ENCODE measurements at regions not wholly inside any gene's neighbourhood (a gene's known extent, or its start where the extent isn't known, plus 50 kb on each side); places are given as distances from the start of the nearest gene placed in this dataset.

DNA sequence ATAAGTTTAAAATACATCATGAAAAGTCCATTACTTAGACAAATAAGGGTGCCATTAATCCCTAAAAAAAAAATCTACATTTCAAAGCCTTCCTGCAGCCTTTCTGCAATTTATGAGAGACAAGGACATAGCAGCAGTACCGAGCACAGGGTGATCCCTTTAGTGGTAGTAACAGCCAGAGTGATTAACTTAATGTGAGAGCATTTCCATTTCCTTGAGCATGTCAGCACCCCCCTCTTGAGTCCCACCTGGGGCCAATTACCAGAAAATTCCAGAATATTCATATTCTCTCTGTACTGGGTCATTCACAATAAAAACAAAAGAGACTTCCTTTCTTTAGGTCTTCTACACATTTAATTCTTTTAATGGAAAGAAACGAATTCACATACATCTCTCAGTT is 546.9 kb upstream of the CCDC54 start:
- DNase-seq (ENCODE audit: extremely low read depth, low read depth), result no peak
- TF ChIP-seq, protein P1, sequence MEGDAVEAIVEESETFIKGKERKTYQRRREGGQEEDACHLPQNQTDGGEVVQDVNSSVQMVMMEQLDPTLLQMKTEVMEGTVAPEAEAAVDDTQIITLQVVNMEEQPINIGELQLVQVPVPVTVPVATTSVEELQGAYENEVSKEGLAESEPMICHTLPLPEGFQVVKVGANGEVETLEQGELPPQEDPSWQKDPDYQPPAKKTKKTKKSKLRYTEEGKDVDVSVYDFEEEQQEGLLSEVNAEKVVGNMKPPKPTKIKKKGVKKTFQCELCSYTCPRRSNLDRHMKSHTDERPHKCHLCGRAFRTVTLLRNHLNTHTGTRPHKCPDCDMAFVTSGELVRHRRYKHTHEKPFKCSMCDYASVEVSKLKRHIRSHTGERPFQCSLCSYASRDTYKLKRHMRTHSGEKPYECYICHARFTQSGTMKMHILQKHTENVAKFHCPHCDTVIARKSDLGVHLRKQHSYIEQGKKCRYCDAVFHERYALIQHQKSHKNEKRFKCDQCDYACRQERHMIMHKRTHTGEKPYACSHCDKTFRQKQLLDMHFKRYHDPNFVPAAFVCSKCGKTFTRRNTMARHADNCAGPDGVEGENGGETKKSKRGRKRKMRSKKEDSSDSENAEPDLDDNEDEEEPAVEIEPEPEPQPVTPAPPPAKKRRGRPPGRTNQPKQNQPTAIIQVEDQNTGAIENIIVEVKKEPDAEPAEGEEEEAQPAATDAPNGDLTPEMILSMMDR (IDR thresholded peaks at IDR 0.05; ENCODE audit: low read depth, low read length), result no peak

DNA sequence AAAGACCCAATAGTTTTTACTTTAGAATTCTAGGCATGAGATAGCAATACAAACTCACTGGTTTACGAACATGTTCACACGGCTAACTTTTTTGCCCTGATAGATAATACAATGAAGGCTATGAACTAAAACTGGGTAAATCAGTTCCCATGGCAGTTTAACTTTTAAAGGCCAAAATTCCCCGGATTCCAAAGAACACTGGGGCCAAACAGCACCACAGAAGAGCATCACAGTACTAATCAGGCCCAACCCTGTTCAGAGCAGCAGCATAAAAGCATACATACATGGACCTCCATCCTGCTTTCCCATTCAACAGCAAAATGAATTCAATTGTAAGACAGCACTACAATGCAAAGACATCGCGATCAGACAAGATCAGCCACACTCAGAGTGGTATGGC is 540.3 kb upstream of the CCDC54 start:
- TF ChIP-seq, protein P1 (IDR thresholded peaks at IDR 0.05; ENCODE audit: low read depth, low read length), result no peak
- no peak for DNase-seq (ENCODE audit: extremely low read depth, low read depth)

DNA sequence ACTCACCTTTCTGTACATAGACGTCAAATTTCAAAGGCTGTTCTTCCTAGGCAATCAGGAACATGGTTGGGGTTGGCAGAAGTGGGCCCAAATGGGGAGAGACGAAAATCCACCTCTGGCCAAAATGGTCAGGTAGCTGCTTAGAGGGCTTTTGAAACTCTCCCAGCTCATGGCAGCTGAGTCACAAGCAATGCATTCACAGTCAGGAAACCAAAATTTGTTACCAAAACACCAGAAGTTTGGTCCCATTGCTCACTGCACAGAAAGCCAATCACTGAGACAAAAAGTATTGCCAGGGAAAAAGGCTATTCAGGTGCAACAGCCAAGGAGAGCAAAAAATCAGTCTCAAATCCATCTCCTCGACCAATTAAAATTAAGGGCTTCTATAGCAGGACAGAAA is 539.6 kb upstream of the CCDC54 start:
- TF ChIP-seq, protein P1 (IDR thresholded peaks at IDR 0.05; ENCODE audit: low read depth, low read length), result no peak
- no peak for DNase-seq (ENCODE audit: extremely low read depth, low read depth)

DNA sequence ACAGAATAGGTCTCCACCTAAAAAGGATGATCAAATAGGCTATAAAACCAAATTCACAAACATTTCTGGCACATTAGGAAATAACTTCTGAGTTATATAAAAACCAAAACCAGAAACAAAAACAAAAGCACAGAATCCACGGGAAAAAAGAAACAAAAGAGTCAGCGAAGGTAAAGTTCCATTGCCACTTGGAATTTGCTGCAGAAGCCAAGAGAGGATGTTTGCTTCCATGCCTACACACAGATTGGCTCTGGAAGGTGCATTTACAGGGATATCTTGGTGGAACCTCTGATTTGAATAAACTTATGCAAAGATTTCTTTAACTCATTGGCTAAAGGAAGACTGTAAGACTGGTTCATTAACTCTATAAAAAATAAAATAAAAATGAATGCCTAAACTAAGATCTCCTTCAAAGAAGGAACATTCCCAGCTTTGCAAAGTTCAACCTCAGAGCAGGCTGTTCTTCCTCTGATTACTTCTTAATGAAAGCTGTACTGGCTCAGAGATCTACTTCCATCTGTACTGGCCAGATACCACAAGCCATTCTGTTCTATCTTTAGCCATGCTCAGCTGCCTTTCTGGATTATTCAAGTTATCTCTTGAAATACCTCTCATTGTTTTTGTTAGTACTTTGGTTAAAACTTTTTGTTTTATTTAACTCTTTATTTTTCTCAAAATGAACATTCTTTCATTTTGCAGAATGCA is 537.5 kb upstream of the CCDC54 start:
- no peak for DNase-seq (ENCODE audit: extremely low read depth, low read depth)
- TF ChIP-seq, protein P1 (IDR thresholded peaks at IDR 0.05; ENCODE audit: low read depth, low read length), result no peak

DNA sequence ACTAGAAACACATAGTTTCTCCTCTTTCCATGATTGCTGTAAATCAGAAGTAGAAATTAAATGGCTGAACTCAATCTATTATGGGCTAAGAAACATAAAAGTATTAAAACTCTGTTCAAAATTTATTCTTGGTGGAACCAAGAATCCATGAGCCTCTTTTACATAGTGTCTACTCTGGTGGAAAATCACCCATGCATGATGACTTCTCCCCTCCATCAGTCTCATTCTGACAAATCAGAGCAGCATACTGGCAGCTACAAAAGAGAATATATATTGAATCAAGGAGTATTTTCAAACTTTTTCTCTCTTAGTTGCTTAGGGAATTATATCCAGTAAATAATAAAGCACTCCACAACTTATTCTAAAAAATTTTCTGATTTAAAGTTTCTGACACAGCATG is 536.9 kb upstream of the CCDC54 start:
- TF ChIP-seq, protein P1 (IDR thresholded peaks at IDR 0.05; ENCODE audit: low read depth, low read length), result no peak
- no peak for DNase-seq (ENCODE audit: extremely low read depth, low read depth)

DNA sequence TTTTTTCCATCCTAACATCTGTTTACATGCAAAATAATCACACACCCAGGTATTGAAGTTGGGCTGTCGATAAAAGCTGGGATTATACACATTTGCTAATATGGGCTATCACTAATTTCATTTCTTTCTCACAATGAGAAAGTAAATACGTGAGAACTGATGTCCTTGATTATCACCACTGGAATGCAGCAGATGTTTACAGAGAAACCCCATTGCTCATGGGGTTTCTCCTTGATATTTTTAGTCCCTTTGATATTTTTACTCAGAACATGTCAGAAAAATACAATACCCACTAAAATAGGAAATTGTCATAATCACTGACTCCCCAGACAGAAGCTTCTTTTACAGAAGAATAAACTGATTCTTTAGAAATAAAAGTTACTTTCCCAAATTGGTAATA is 535.1 kb upstream of the CCDC54 start:
- TF ChIP-seq, protein P1 (IDR thresholded peaks at IDR 0.05; ENCODE audit: low read depth, low read length), result no peak
- no peak for DNase-seq (ENCODE audit: extremely low read depth, low read depth)

DNA sequence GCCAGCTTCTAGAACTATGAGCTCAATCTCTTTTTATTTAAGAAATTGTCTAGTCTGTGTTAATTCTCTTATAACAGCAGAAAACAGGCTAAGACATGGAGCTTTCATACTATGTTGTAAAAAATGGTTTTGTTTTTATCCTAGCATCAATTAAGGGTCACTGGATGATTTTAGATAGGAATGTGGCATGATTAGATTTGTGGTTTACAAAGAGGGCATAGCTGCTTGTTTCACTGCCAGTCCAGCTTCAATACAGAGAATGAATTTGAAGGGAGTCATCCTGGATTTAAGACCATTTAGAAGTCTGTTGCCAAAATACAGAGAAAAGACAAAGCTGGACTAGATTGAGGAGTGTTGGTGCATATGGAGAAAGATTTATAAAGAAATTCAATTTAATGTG is 532.6 kb upstream of the CCDC54 start:
- TF ChIP-seq, protein P1 (IDR thresholded peaks at IDR 0.05; ENCODE audit: low read depth, low read length), result no peak

More for the DNA sequence above, 532.6 kb upstream of the CCDC54 start:
- DNase-seq (ENCODE audit: extremely low read depth, low read depth), result no peak
